ENCODE measurements at regions not wholly inside any gene's neighbourhood (a gene's known extent, or its start where the extent isn't known, plus 50 kb on each side); places are given as distances from the start of the nearest gene placed in this dataset.

DNA sequence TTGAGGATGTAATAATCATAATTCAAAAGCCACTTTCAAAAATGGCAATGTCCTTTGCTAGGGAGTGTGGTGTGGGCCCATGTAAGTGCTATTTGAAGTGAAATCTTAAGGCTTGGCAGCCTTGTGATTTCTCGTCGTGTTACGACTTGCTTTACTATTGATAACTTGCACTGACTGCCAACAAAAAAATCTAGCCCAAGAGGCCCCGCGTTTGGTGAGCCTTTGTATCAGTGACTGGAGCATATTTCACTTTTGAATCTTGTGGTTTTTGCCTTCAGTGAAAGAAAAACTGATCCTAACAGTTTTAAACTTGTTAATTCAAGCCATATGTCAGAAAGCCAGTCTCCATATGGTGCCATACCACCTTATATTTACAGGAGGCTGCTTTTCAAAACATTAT, 248.0 kb downstream of the TMEM182 start:
- TF ChIP-seq EZH2 (IDR thresholded peaks at IDR 0.05; ENCODE audit: low read length, missing control alignments) = no peak
- TF ChIP-seq, protein P1, sequence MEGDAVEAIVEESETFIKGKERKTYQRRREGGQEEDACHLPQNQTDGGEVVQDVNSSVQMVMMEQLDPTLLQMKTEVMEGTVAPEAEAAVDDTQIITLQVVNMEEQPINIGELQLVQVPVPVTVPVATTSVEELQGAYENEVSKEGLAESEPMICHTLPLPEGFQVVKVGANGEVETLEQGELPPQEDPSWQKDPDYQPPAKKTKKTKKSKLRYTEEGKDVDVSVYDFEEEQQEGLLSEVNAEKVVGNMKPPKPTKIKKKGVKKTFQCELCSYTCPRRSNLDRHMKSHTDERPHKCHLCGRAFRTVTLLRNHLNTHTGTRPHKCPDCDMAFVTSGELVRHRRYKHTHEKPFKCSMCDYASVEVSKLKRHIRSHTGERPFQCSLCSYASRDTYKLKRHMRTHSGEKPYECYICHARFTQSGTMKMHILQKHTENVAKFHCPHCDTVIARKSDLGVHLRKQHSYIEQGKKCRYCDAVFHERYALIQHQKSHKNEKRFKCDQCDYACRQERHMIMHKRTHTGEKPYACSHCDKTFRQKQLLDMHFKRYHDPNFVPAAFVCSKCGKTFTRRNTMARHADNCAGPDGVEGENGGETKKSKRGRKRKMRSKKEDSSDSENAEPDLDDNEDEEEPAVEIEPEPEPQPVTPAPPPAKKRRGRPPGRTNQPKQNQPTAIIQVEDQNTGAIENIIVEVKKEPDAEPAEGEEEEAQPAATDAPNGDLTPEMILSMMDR (conservative IDR thresholded peaks at IDR 0.05 in 1 of 2, IDR thresholded peaks at IDR 0.05 in 1 of 2; ENCODE audit: low read depth in 1 of 2, low read length in 2 of 2) = no peak

Data from fibroblast of lung (primary cell).